ENCODE measurements at regions not wholly inside any gene's neighbourhood (a gene's known extent, or its start where the extent isn't known, plus 50 kb on each side); places are given as distances from the start of the nearest gene placed in this dataset.

- TF ChIP-seq POLR2A (IDR thresholded peaks at IDR 0.05), result no peak
- no peak for TF ChIP-seq CTCF (IDR thresholded peaks at IDR 0.05)
Observed at GRCh38 chr2:235140801-235141081, 188.9 kb downstream of the SH3BP4 start.

Data from testis (tissue), 2 donors.